Ascending aorta (tissue), 2 donors: ENCODE measurements at regions not wholly inside any gene's neighbourhood (a gene's known extent, or its start where the extent isn't known, plus 50 kb on each side); places are given as distances from the start of the nearest gene placed in this dataset.

Source experiments
- DNase-seq, 2 donors: peaks; one replicate each; pipeline ENCODE4 v3.0.0-alpha.2; 2019; ENCODE audit warnings: low spot score in 2 of 2
- H3K27ac ChIP-seq, 2 donors: fragments of 200-600 bp; sonication (generic); one replicate each; pipeline ENCODE4 v1.5.1; 2016 to 2017; ENCODE audit warnings: mild to moderate bottlenecking in 1 of 2
- H3K27me3 ChIP-seq: fragments of 200-600 bp; sonication (generic); one replicate; pipeline ENCODE4 v1.5.1; 2017
- H3K36me3 ChIP-seq, 2 donors: fragments of 200-600 bp; sonication (generic); one replicate each; pipeline ENCODE4 v1.5.1; 2016
- H3K4me1 ChIP-seq, 2 donors: fragments of 200-600 bp; sonication (generic); one replicate each; pipeline ENCODE4 v1.5.1; 2016 to 2017; ENCODE audit warnings: mild to moderate bottlenecking in 1 of 2
- H3K4me3 ChIP-seq, 2 donors: fragments of 200-600 bp; sonication (generic); one replicate each; pipeline ENCODE4 v1.5.1; 2016 to 2017; ENCODE audit warnings: mild to moderate bottlenecking in 1 of 2
- H3K9me3 ChIP-seq, 2 donors: fragments of 200-600 bp; sonication (generic); one replicate each; pipeline ENCODE4 v1.5.1; 2016
- intact Hi-C: fragments of 100-400 bp; cut with DNase I; formaldehyde crosslinking; loops from one replicate; pipeline ENCODE4 v1.15.1; 2023
- TF ChIP-seq, protein P1 (sequence below), 3 experiments: fragments of 200-600 bp in 2 of 3; fragments of 450-650 bp in 1 of 3; sonication (generic) in 2 of 3; IDR thresholded peaks; one replicate each; pipeline ENCODE4 v1.5.1; 2016 to 2019; ENCODE audit warnings: antibody characterized with exemption in 3 of 3, mild to moderate bottlenecking in 1 of 3, moderate library complexity in 1 of 3

DNA sequence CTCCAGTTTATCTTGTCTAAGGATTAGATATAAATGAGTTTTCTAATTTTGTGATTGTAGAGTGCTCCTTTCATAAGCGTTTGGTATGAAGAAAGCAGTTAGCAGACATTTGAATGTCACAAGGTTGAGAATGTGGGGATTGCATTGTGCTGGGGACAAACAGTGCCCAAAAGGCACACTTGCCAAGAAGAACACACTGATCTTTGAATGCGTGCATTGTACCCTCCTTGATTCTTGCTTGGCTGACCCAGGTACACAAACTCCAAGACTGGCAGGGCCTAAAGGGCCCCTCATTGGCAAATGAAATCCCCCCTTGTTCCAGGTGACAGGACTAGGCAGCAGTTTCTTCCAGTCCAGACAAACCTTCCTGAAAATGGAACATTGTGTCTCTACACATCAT, 96.9 kb upstream of the LIFR start:
- no peak overlapping the region for H3K4me3 ChIP-seq
- no peak overlapping the region for H3K27ac ChIP-seq
- TF ChIP-seq, protein P1, sequence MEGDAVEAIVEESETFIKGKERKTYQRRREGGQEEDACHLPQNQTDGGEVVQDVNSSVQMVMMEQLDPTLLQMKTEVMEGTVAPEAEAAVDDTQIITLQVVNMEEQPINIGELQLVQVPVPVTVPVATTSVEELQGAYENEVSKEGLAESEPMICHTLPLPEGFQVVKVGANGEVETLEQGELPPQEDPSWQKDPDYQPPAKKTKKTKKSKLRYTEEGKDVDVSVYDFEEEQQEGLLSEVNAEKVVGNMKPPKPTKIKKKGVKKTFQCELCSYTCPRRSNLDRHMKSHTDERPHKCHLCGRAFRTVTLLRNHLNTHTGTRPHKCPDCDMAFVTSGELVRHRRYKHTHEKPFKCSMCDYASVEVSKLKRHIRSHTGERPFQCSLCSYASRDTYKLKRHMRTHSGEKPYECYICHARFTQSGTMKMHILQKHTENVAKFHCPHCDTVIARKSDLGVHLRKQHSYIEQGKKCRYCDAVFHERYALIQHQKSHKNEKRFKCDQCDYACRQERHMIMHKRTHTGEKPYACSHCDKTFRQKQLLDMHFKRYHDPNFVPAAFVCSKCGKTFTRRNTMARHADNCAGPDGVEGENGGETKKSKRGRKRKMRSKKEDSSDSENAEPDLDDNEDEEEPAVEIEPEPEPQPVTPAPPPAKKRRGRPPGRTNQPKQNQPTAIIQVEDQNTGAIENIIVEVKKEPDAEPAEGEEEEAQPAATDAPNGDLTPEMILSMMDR (IDR thresholded peaks at IDR 0.05) = no peak
- H3K36me3 ChIP-seq = no peaks in the 10 kb centered on the region
- no peaks in the 10 kb centered on the region for H3K9me3 ChIP-seq
- no peaks in the 10 kb centered on the region for H3K27me3 ChIP-seq
- H3K4me1 ChIP-seq = no peaks in the 10 kb centered on the region
- no peak for DNase-seq
- intact Hi-C loops = no loop called here

DNA sequence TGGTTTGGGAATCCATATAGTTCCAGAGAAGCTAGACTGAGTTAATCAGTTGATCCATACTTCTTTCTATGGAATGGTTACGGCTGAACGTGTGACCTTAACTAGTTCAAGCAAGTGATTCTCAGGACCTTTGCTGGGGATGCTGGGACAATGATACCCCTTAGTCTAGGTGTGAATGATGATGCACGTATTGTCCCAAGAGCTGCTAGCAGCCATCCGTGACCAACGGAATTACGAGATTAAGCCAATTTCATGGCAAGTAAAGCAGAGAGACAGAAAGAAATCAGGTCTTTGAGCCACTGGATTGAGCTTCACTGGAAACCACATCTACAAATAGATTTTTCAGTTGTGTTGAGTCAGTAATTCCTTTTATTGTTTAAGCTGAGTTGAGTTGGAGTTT, 99.2 kb upstream of the LIFR start:
- no peaks in the 10 kb centered on the region for H3K36me3 ChIP-seq
- TF ChIP-seq, protein P1 (IDR thresholded peaks at IDR 0.05) = no peak
- H3K27ac ChIP-seq = no peak overlapping the region
- no peak for DNase-seq
- H3K27me3 ChIP-seq = no peaks in the 10 kb centered on the region
- intact Hi-C loops = no loop called here
- H3K9me3 ChIP-seq = no peaks in the 10 kb centered on the region
- H3K4me3 ChIP-seq = no peak overlapping the region
- no peaks in the 10 kb centered on the region for H3K4me1 ChIP-seq

DNA sequence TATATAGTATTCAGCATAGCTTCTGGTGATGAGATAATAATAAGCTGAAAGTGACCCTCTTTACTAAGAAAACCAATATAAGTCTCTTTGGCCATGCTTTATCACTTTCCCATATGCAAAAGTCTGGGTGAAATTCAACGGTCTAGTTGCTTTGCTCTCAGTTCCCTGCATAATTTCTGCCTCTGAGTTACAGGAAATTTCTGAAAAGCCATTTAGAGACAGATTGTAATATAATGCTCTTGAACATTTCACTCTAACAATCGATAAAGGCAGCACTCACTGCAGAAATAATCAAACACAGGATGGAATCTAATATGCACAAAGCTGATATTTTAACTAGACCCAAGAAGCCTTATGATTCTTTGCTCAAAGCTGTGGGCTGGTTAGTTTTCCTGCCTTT, 100.1 kb upstream of the LIFR start:
- H3K27ac ChIP-seq = no peak overlapping the region
- H3K27me3 ChIP-seq = no peaks in the 10 kb centered on the region
- TF ChIP-seq, protein P1 (IDR thresholded peaks at IDR 0.05) = no peak
- H3K36me3 ChIP-seq = no peaks in the 10 kb centered on the region
- no peaks in the 10 kb centered on the region for H3K4me1 ChIP-seq
- intact Hi-C loops = no loop called here
- no peak overlapping the region for H3K4me3 ChIP-seq
- no peaks in the 10 kb centered on the region for H3K9me3 ChIP-seq
- DNase-seq = no peak

DNA sequence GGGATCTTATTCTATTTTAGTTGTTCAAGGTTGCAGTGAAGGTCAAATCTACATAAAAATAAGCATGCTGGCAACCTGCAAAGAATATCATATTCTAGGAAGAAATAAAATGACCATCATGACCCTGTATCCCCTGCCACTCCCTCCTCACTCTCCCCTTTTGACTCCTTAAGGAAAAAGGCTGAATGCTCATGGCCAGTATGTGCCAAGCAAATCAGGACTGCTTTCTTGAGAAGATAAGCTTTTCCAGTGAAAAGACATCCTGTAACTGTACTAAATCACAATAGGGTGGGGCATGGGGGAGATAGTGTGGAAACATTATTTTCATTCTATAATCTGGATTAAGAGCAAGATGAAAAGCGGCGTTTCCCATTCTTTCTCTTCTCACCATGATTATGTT, 100.6 kb upstream of the LIFR start:
- H3K27me3 ChIP-seq = no peaks in the 10 kb centered on the region
- no peaks in the 10 kb centered on the region for H3K9me3 ChIP-seq
- no peak overlapping the region for H3K4me3 ChIP-seq
- TF ChIP-seq, protein P1 (IDR thresholded peaks at IDR 0.05) = no peak
- intact Hi-C loops = no loop called here
- H3K4me1 ChIP-seq = peaks cover 0 to 2% of the 10 kb centered on the region in 2 donors
- DNase-seq = no peak
- H3K36me3 ChIP-seq = no peaks in the 10 kb centered on the region
- H3K27ac ChIP-seq = no peak overlapping the region

DNA sequence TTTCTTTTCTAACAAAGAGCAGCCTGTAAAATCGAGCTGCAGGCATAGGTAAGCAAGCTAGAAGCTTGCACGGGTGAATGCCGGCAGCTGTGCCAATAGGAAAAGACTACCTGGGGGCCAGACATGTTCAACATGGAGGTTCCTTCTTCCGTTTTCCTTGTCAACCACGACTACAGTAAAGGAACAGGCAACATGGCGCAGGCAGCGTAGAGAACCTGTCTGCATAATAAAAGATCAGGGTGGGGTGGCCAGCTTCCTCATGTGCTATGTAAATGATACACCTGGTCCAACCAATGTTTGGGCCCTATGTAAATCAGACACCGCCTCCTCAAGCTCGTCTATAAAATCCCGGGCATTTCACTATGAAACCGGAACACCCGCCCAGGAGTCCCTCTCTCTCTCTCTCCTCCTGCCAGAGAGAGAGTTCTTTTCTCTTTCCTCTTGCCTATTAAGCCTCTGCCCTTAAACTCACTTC, 103.8 kb upstream of the LIFR start:
- Histone ChIP-seq H3K27ac (no peak overlapping the region), H3K4me3 (no peak overlapping the region), H3K27me3 (no peaks in the 10 kb centered on the region), H3K4me1 (peaks cover 0 to 16% of the 10 kb centered on the region in 2 donors), H3K36me3 (no peaks in the 10 kb centered on the region), H3K9me3 (no peaks in the 10 kb centered on the region)
- intact Hi-C loops = no loop called here
- DNase-seq = no peak
- TF ChIP-seq, protein P1 (IDR thresholded peaks at IDR 0.05) = no peak

DNA sequence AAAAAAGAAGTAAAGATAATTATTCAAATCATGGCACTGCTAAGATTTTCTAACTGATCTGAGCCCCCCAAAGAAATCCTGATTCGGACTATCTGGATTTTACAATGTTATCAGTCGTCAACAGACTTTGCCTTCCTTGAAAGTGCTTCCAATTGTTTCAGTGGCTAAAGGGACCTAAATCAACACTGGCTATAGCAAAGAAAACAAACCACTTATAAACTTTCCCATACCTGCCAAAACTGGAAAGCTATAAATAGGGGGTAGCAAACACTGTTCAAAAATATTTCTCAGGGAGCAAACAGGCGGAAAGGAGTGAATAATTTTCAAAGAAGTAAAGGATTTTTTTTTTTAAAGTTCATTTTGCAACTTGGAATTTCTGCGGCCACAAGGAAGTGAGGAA, 105.6 kb upstream of the LIFR start:
- no peak for DNase-seq
- H3K27ac ChIP-seq = peak overlapping the region; percentile 7 to 50
- no peaks in the 10 kb centered on the region for H3K9me3 ChIP-seq
- no peaks in the 10 kb centered on the region for H3K36me3 ChIP-seq
- TF ChIP-seq, protein P1 (IDR thresholded peaks at IDR 0.05) = no peak
- intact Hi-C loops = no loop called here
- peaks cover 6 to 27% of the 10 kb centered on the region in 2 donors for H3K4me1 ChIP-seq
- no peaks in the 10 kb centered on the region for H3K27me3 ChIP-seq
- peak overlapping the region in 1 of 2 donors; percentile 8 for H3K4me3 ChIP-seq
